ENCODE measurements at regions not wholly inside any gene's neighbourhood (a gene's known extent, or its start where the extent isn't known, plus 50 kb on each side); places are given as distances from the start of the nearest gene placed in this dataset.

- TF ChIP-seq, protein P1, sequence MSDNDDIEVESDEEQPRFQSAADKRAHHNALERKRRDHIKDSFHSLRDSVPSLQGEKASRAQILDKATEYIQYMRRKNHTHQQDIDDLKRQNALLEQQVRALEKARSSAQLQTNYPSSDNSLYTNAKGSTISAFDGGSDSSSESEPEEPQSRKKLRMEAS (IDR thresholded peaks at IDR 0.05): no peak
- TF ChIP-seq ZHX1 (CRISPR knock-in tag; IDR thresholded peaks at IDR 0.05; ENCODE audit: low read depth): no peak
- no peak for TF ChIP-seq ZFX (CRISPR knock-in tag; IDR thresholded peaks at IDR 0.05; ENCODE audit: low read depth)
- TF ChIP-seq ZNF513 (CRISPR knock-in tag; conservative IDR thresholded peaks at IDR 0.05): no peak
- TF ChIP-seq ATF3 (CRISPR knock-in tag; IDR thresholded peaks at IDR 0.05): no peak
- no peak for TF ChIP-seq EP300 (IDR thresholded peaks at IDR 0.05; ENCODE audit: low read depth in 2 of 2, low read length in 2 of 2)
- TF ChIP-seq EP300 (CRISPR knock-in tag; IDR thresholded peaks at IDR 0.05; ENCODE audit: borderline replicate concordance): no peak
- TF ChIP-seq CTCF (CRISPR knock-in tag; IDR thresholded peaks at IDR 0.05): peak; percentile 46; the same call in 1 of the 2 replicates
- TF ChIP-seq HNRNPH1 (optimal IDR thresholded peaks at IDR 0.05; ENCODE audit: low read depth, low read length): no peak
- no peak for TF ChIP-seq U2AF1 (optimal IDR thresholded peaks at IDR 0.05; ENCODE audit: low read depth, low read length)
These were observed 221.3 kb upstream of the TAS2R1 start for GRCh38 chr5:9851458-9851857.
